IMR-90 (cell line): ENCODE measurements at regions not wholly inside any gene's neighbourhood (a gene's known extent, or its start where the extent isn't known, plus 50 kb on each side); places are given as distances from the start of the nearest gene placed in this dataset.

Experiments used
- ATAC-seq: fragments of 200-7000 bp; cut with Tn5 transposase; 2 replicates; pipeline ENCODE4 v1.9.1; 2020; ENCODE audit warnings: low read depth, mild to moderate bottlenecking, moderate library complexity
- BruUV-seq: library from RNA; stranded (reverse); fragments of 400-500 nt; replicated peaks from 2 replicates; lab custom pipeline; 2021; lab: Mats Ljungman, UMichigan
- CTCF ChIA-PET: fragments of 300-600 bp; formaldehyde crosslinking; extraction: SDS; loops from one replicate; lab custom pipeline; 2021; ENCODE audit warnings: antibody characterized with exemption; lab: Yijun Ruan, JAX
- POLR2A ChIA-PET: fragments of 300-600 bp; sonication (Branson Sonifier 250); formaldehyde crosslinking; loops from one replicate; lab custom pipeline; 2022; ENCODE audit warnings: antibody characterized with exemption; ENCODE audit not compliant: unreplicated experiment; lab: Charles Lee
- DNase-seq: peaks from one replicate; pipeline ENCODE4 v3.0.0; 2013
- H2AFZ ChIP-seq: replicated peaks from 2 replicates; pipeline ENCODE3; 2013; ENCODE audit warnings: low read length, mild to moderate bottlenecking; ENCODE audit not compliant: poor library complexity
- H2AK5ac ChIP-seq: 2 replicates; pipeline ENCODE4 v1.6.1; 2013; ENCODE audit warnings: low read depth, low read length, inconsistent platforms
- H2AK9ac ChIP-seq: replicated peaks from 2 replicates; pipeline ENCODE3; 2013; ENCODE audit warnings: mild to moderate bottlenecking, low read depth, low read length, moderate library complexity; ENCODE audit not compliant: poor library complexity
- H2BK120ac ChIP-seq: 2 replicates; pipeline ENCODE4 v1.6.1; 2013; ENCODE audit warnings: low read depth, low read length, inconsistent platforms
- H2BK15ac ChIP-seq: 3 replicates; pipeline ENCODE4 v1.6.1; 2013; ENCODE audit warnings: low read depth, low read length, inconsistent platforms
- H2BK20ac ChIP-seq: 2 replicates; pipeline ENCODE4 v1.6.1; 2013; ENCODE audit warnings: low read depth, mild to moderate bottlenecking, inconsistent platforms, low read length, moderate library complexity
- H2BK5ac ChIP-seq: 2 replicates; pipeline ENCODE4 v1.6.1; 2013; ENCODE audit warnings: mild to moderate bottlenecking, low read depth, low read length, inconsistent platforms; ENCODE audit not compliant: poor library complexity, severe bottlenecking
- H3K14ac ChIP-seq: replicated peaks from 2 replicates; pipeline ENCODE4 v1.6.1; 2013; ENCODE audit warnings: low read depth, low read length, inconsistent platforms
- H3K18ac ChIP-seq: 2 replicates; pipeline ENCODE4 v1.6.1; 2013; ENCODE audit warnings: low read depth, low read length, control low read depth
- H3K23ac ChIP-seq: 2 replicates; pipeline ENCODE4 v1.6.1; 2013; ENCODE audit warnings: low read depth, low read length, inconsistent platforms
- H3K27ac ChIP-seq: 2 replicates; pipeline ENCODE4 v1.5.1; 2013; ENCODE audit warnings: mild to moderate bottlenecking, control low read depth, low read length; ENCODE audit not compliant: insufficient read depth
- H3K27me3 ChIP-seq: 2 replicates; pipeline ENCODE4 v1.6.1; 2013; ENCODE audit warnings: low read length; ENCODE audit not compliant: control insufficient read depth, insufficient read depth
- H3K36me3 ChIP-seq: 2 replicates; pipeline ENCODE4 v1.6.1; 2013; ENCODE audit warnings: low read length, mixed read lengths; ENCODE audit not compliant: control insufficient read depth, insufficient read depth
- H3K4ac ChIP-seq: 2 replicates; pipeline ENCODE4 v1.6.1; 2013; ENCODE audit warnings: low read depth, low read length, inconsistent platforms
- H3K4me1 ChIP-seq: 2 replicates; pipeline ENCODE4 v1.6.1; 2013; ENCODE audit warnings: low read length, mixed read lengths; ENCODE audit not compliant: control insufficient read depth, insufficient read depth
- H3K4me2 ChIP-seq: 2 replicates; pipeline ENCODE4 v1.6.1; 2013; ENCODE audit warnings: low read depth, mild to moderate bottlenecking, control low read depth, low read length, moderate library complexity
- H3K4me3 ChIP-seq: 2 replicates; pipeline ENCODE4 v1.5.1; 2013; ENCODE audit warnings: low read depth, mild to moderate bottlenecking, control low read depth, low read length, moderate library complexity; ENCODE audit not compliant: insufficient read depth
- H3K56ac ChIP-seq: 2 replicates; pipeline ENCODE4 v1.6.1; 2013; ENCODE audit warnings: low read length, inconsistent platforms; ENCODE audit not compliant: insufficient read depth; ENCODE audit errors: extremely low read depth
- H3K79me1 ChIP-seq, 2 experiments: 2 replicates each; pipeline ENCODE4 v1.6.1; 2013; ENCODE audit warnings: low read length in 2 of 2, inconsistent platforms in 1 of 2, low read depth in 1 of 2
- H3K9ac ChIP-seq: 2 replicates; pipeline ENCODE4 v1.6.1; 2013; ENCODE audit warnings: low read depth, low read length, control low read depth
- H3K9me1 ChIP-seq: 2 replicates; pipeline ENCODE4 v1.6.1; 2013; ENCODE audit warnings: low read length, inconsistent platforms; ENCODE audit not compliant: insufficient read depth
- H3K9me3 ChIP-seq: 2 replicates; pipeline ENCODE4 v1.6.1; 2013; ENCODE audit warnings: low read length; ENCODE audit not compliant: control insufficient read depth, insufficient read depth
- H4K20me1 ChIP-seq: 2 replicates; pipeline ENCODE4 v1.6.1; 2013; ENCODE audit warnings: low read length, inconsistent platforms; ENCODE audit not compliant: insufficient read depth
- H4K5ac ChIP-seq: 2 replicates; pipeline ENCODE4 v1.6.1; 2013; ENCODE audit warnings: mild to moderate bottlenecking, low read depth, low read length, control low read depth
- H4K8ac ChIP-seq, 2 experiments: 2 replicates each; pipeline ENCODE4 v1.6.1; 2013; ENCODE audit warnings: low read depth in 2 of 2, low read length in 2 of 2, control low read depth in 1 of 2, inconsistent platforms in 1 of 2
- H4K91ac ChIP-seq: 2 replicates; pipeline ENCODE4 v1.6.1; 2013; ENCODE audit warnings: low read depth, low read length, inconsistent platforms; ENCODE audit not compliant: insufficient read depth
- MAFK ChIP-seq: IDR thresholded peaks from 2 replicates; pipeline ENCODE4 v1.6.1; 2012; ENCODE audit warnings: low read depth, low read length, improper control_type of control experiment
- MXI1 ChIP-seq: IDR thresholded peaks from 2 replicates; pipeline ENCODE4 v1.6.1; 2012; ENCODE audit warnings: low read depth, mild to moderate bottlenecking, low read length, moderate library complexity, borderline replicate concordance
- NFE2L2 ChIP-seq: fragments of 150-350 bp; IDR thresholded peaks from 2 replicates; pipeline ENCODE4 v1.6.1; 2016; ENCODE audit warnings: low read depth, mild to moderate bottlenecking, low read length
- POLR2A ChIP-seq: IDR thresholded peaks from 2 replicates; pipeline ENCODE4 v1.6.1; 2012; ENCODE audit warnings: mild to moderate bottlenecking, low read depth, low read length
- RAD21 ChIP-seq: IDR thresholded peaks from 2 replicates; pipeline ENCODE4 v1.6.1; 2012; ENCODE audit warnings: low read length, improper control_type of control experiment
- RCOR1 ChIP-seq: IDR thresholded peaks from 2 replicates; pipeline ENCODE4 v1.6.1; 2012; ENCODE audit warnings: mild to moderate bottlenecking, low read length, improper control_type of control experiment; ENCODE audit not compliant: insufficient replicate concordance
- dilution Hi-C: fragments of 300-500 bp; cut with HindIII; formaldehyde crosslinking; loops from one replicate; pipeline ENCODE4 v1.14.3; 2018; ENCODE audit warnings: low sequenced_read_pairs; ENCODE audit not compliant: unreplicated experiment
- in situ Hi-C: fragments of 300-500 bp; cut with MboI; formaldehyde crosslinking; loops from 3 replicates; pipeline ENCODE4 v1.14.3; 2019; ENCODE audit warnings: low sequenced_read_pairs, inconsistent platforms, mixed read lengths
- intact Hi-C: fragments of 100-400 bp; cut with micrococcal nuclease; formaldehyde crosslinking; loops from 2 replicates; pipeline ENCODE4 v1.10.0; 2022
- TF ChIP-seq, protein P1 (sequence below): fragments of 150-350 bp; IDR thresholded peaks from 2 replicates; pipeline ENCODE4 v1.6.1; 2016; ENCODE audit warnings: low read depth, mild to moderate bottlenecking, low read length, moderate library complexity, borderline replicate concordance

DNA sequence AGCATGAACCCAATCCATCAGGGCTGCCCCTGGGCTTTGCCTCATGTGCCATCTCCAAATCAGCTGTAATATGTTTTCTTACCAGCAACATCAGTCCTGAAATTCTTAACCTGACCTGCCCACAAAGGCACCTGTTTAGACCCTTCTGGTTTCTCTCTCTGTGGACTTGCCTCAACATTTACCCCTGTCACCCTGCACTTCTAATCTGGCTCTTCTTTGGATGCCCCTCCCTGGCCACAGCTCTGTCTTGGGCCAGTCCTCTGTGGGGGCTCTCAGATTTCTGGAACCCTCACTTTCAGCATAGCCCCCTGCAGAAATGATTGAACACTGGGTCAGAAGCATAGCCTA is 168.7 kb upstream of the STAC start:
- Histone ChIP-seq H3K4me2 (no peak overlapping the region), H3K56ac (no peak overlapping the region), H3K4me1 (no peaks in the 10 kb centered on the region), H3K9me3 (no peaks in the 10 kb centered on the region), H3K27me3 (no peaks in the 10 kb centered on the region), H2AK9ac (no peak overlapping the region), H2BK20ac (no peak overlapping the region), H2AFZ (no peak overlapping the region), H3K79me1 (no peaks in the 10 kb centered on the region), H3K27ac (no peak overlapping the region), H3K9me1 (no peaks in the 10 kb centered on the region), H2AK5ac (no peak overlapping the region), H4K20me1 (no peaks in the 10 kb centered on the region), H3K36me3 (no peaks in the 10 kb centered on the region), H3K14ac (no peak overlapping the region), H3K4ac (no peak overlapping the region), H3K18ac (no peak overlapping the region), H3K4me3 (no peak overlapping the region), H3K9ac (no peak overlapping the region), H2BK15ac (no peak overlapping the region), H4K91ac (no peak overlapping the region), H4K8ac (no peak overlapping the region), H2BK120ac (no peak overlapping the region), H3K23ac (no peak overlapping the region), H2BK5ac (no peak overlapping the region), H4K5ac (no peak overlapping the region)
- no peak for TF ChIP-seq RAD21
- no peak for TF ChIP-seq RCOR1
- TF ChIP-seq, protein P1, sequence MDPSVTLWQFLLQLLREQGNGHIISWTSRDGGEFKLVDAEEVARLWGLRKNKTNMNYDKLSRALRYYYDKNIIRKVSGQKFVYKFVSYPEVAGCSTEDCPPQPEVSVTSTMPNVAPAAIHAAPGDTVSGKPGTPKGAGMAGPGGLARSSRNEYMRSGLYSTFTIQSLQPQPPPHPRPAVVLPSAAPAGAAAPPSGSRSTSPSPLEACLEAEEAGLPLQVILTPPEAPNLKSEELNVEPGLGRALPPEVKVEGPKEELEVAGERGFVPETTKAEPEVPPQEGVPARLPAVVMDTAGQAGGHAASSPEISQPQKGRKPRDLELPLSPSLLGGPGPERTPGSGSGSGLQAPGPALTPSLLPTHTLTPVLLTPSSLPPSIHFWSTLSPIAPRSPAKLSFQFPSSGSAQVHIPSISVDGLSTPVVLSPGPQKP = no peak
- TF ChIP-seq MAFK = no peak
- no peak for TF ChIP-seq NFE2L2
- TF ChIP-seq MXI1 = no peak
- no peak for TF ChIP-seq POLR2A
- in situ Hi-C loops (no loop called here), dilution Hi-C loops (no loop called here), intact Hi-C loops (no loop called here)
- ATAC-seq (no peak), DNase-seq (no peak)
- BruUV-seq = no TSS peak
- CTCF ChIA-PET = no interaction called here
- POLR2A ChIA-PET = no interaction called here
